CD14-positive monocyte (primary cell): ENCODE measurements at regions not wholly inside any gene's neighbourhood (a gene's known extent, or its start where the extent isn't known, plus 50 kb on each side); places are given as distances from the start of the nearest gene placed in this dataset.

Source experiments
- DNase-seq, 3 donors: peaks; one replicate each; pipeline ENCODE4 v3.0.0-alpha.2; 2011 to 2022
- H2AFZ ChIP-seq: 2 replicates; pipeline ENCODE4 v1.6.0; 2012; ENCODE audit warnings: mild to moderate bottlenecking, low read depth, low read length, inconsistent platforms; ENCODE audit not compliant: insufficient read depth, poor library complexity, severe bottlenecking
- H3K27ac ChIP-seq, 2 donors: 1 replicate in 1 of 2; 2 replicates in 1 of 2; pipeline ENCODE4 v1.5.1; 2012 to 2013; ENCODE audit warnings: low read length in 2 of 2, control low read depth in 1 of 2, inconsistent platforms in 1 of 2, low read depth in 1 of 2, mild to moderate bottlenecking in 1 of 2
- H3K27me3 ChIP-seq, 2 donors: one replicate each; pipeline versions ENCODE4 v1.6.0 to v1.6.1; 2011 to 2013; ENCODE audit warnings: low read length in 2 of 2; ENCODE audit not compliant: control insufficient read depth in 2 of 2, insufficient read depth in 2 of 2
- H3K36me3 ChIP-seq, 2 donors: replicated peaks in 1 of 2; 1 replicate in 1 of 2; 2 replicates in 1 of 2; pipeline versions ENCODE4 v1.5.1 to v1.6.1; 2012 to 2013; ENCODE audit warnings: low read length in 2 of 2, control low read depth in 1 of 2, inconsistent platforms in 1 of 2, mild to moderate bottlenecking in 1 of 2; ENCODE audit not compliant: insufficient read depth in 2 of 2, control insufficient read depth in 1 of 2
- H3K4me1 ChIP-seq, 2 donors: 1 replicate in 1 of 2; 2 replicates in 1 of 2; pipeline versions ENCODE4 v1.5.1 to v1.6.1; 2012 to 2013; ENCODE audit warnings: low read length in 2 of 2, control low read depth in 1 of 2, inconsistent platforms in 1 of 2, mild to moderate bottlenecking in 1 of 2, moderate library complexity in 1 of 2; ENCODE audit not compliant: insufficient read depth in 2 of 2, control insufficient read depth in 1 of 2
- H3K4me2 ChIP-seq: replicated peaks from 2 replicates; pipeline ENCODE3; 2012; ENCODE audit warnings: low read length, moderate library complexity, mild to moderate bottlenecking; ENCODE audit not compliant: poor library complexity, severe bottlenecking; ENCODE audit errors: extremely low read depth
- H3K4me3 ChIP-seq, 3 experiments: fragments of 200-600 bp in 1 of 3; sonication (generic) in 1 of 3; replicated peaks in 1 of 3; 1 replicate in 2 of 3; 2 replicates in 1 of 3; pipeline ENCODE4 v1.5.1; 2011 to 2013; ENCODE audit warnings: low read length in 3 of 3, mild to moderate bottlenecking in 3 of 3, control low read depth in 2 of 3, low read depth in 2 of 3, inconsistent platforms in 1 of 3, moderate library complexity in 1 of 3
- H3K79me2 ChIP-seq: 2 replicates; pipeline ENCODE4 v1.6.0; 2012; ENCODE audit warnings: mild to moderate bottlenecking, control low read depth, inconsistent platforms, low read length, moderate library complexity; ENCODE audit not compliant: insufficient read depth
- H3K9ac ChIP-seq: 2 replicates; pipeline ENCODE4 v1.6.0; 2017; ENCODE audit warnings: low read length, mild to moderate bottlenecking; ENCODE audit not compliant: insufficient read depth, poor library complexity, severe bottlenecking
- H3K9me3 ChIP-seq, 2 donors: replicated peaks in 1 of 2; 1 replicate in 1 of 2; 2 replicates in 1 of 2; pipeline versions ENCODE4 v1.5.1 to v1.6.1; 2012 to 2013; ENCODE audit warnings: low read length in 2 of 2, control low read depth in 1 of 2; ENCODE audit not compliant: control insufficient read depth in 1 of 2, insufficient read depth in 1 of 2
- H4K20me1 ChIP-seq: 2 replicates; pipeline ENCODE4 v1.6.0; 2012; ENCODE audit warnings: mild to moderate bottlenecking, low read length, control low read depth, moderate library complexity; ENCODE audit not compliant: insufficient read depth
- H3K27ac Mint-ChIP-seq, 7 donors: one replicate each; pipeline ENCODE4 v1.8.0; 2020; ENCODE audit warnings: mild to moderate bottlenecking in 7 of 7, mixed read lengths in 7 of 7, moderate library complexity in 6 of 7, inconsistent platforms in 2 of 7
- H3K27me3 Mint-ChIP-seq, 3 donors: one replicate each; pipeline ENCODE4 v1.8.0; 2021 to 2022; ENCODE audit warnings: low read depth in 3 of 3, mild to moderate bottlenecking in 3 of 3, mixed read lengths in 3 of 3, moderate library complexity in 3 of 3, inconsistent platforms in 1 of 3
- H3K36me3 Mint-ChIP-seq, 2 donors: one replicate each; pipeline ENCODE4 v1.8.0; 2020; ENCODE audit warnings: mixed read lengths in 2 of 2, inconsistent platforms in 1 of 2, mild to moderate bottlenecking in 1 of 2
- H3K4me1 Mint-ChIP-seq: one replicate; pipeline ENCODE4 v1.8.0; 2020; ENCODE audit warnings: mild to moderate bottlenecking, mixed read lengths
- H3K4me3 Mint-ChIP-seq, 2 donors: one replicate each; pipeline ENCODE4 v1.8.0; 2020; ENCODE audit warnings: mild to moderate bottlenecking in 2 of 2, mixed read lengths in 2 of 2, moderate library complexity in 1 of 2
- H3K9me3 Mint-ChIP-seq, 7 donors: one replicate each; pipeline ENCODE4 v1.8.0; 2020 to 2022; ENCODE audit warnings: mixed read lengths in 7 of 7, mild to moderate bottlenecking in 6 of 7, moderate library complexity in 6 of 7, inconsistent platforms in 2 of 7
- CTCF ChIP-seq: fragments of 200-600 bp; IDR thresholded peaks from one replicate; pipeline ENCODE4 v1.8.0; 2022; ENCODE audit warnings: antibody characterized with exemption, mild to moderate bottlenecking
- WGBS: methylation state at CpG from one replicate; pipeline ENCODE4 v1.1.5; 2013; ENCODE audit warnings: missing lambda C conversion rate; ENCODE audit not compliant: insufficient coverage; 5-methylcytosine and 5-hydroxymethylcytosine counted together
- intact Hi-C, 2 donors: fragments of 100-400 bp; cut with micrococcal nuclease; formaldehyde crosslinking; loops; one replicate each; pipeline versions ENCODE4 v1.15.0 to v1.15.1; 2023

GRCh38 chr13:59000770-59001169 lies 1163.0 kb downstream of the DIAPH3 start:
- intact Hi-C loops = no loop called here
- H3K4me1 ChIP-seq = no peaks in the 10 kb centered on the region
- H3K79me2 ChIP-seq = no peaks in the 10 kb centered on the region
- H3K4me3 ChIP-seq = no peak overlapping the region
- H3K27me3 ChIP-seq = no peaks in the 10 kb centered on the region
- no peak for TF ChIP-seq CTCF
- Mint-ChIP-seq H3K36me3 (no peaks in the 10 kb centered on the region), H3K27me3 (peaks cover 0 to 3% (median 1%) of the 10 kb centered on the region in 3 donors), H3K9me3 (peaks cover 0 to 7% (median 2%) of the 10 kb centered on the region in 7 donors), H3K4me1 (no peaks in the 10 kb centered on the region), H3K4me3 (no peak overlapping the region), H3K27ac (no peak overlapping the region)
- no peak overlapping the region for H3K4me2 ChIP-seq
- H3K9ac ChIP-seq = no peak overlapping the region
- no peak overlapping the region for H3K27ac ChIP-seq
- no peaks in the 10 kb centered on the region for H3K9me3 ChIP-seq
- H3K36me3 ChIP-seq = no peaks in the 10 kb centered on the region
- H4K20me1 ChIP-seq = no peaks in the 10 kb centered on the region
- no peak for DNase-seq
- no peak overlapping the region for H2AFZ ChIP-seq

GRCh38 chr13:59012731-59013130 lies 1151.0 kb downstream of the DIAPH3 start:
- Mint-ChIP-seq H3K27ac (no peak overlapping the region), H3K27me3 (no peaks in the 10 kb centered on the region), H3K4me3 (no peak overlapping the region), H3K4me1 (no peaks in the 10 kb centered on the region), H3K36me3 (no peaks in the 10 kb centered on the region), H3K9me3 (peaks cover 2 to 10% (median 4%) of the 10 kb centered on the region in 7 donors)
- H3K4me3 ChIP-seq = no peak overlapping the region
- no peaks in the 10 kb centered on the region for H3K79me2 ChIP-seq
- H3K27me3 ChIP-seq = no peaks in the 10 kb centered on the region
- no peak for DNase-seq
- intact Hi-C loops = no loop called here
- no peak overlapping the region for H2AFZ ChIP-seq
- WGBS = 89% methylated on average over 8 of the region's 11 CpGs
- peaks cover 4 to 5% of the 10 kb centered on the region in 2 donors for H3K9me3 ChIP-seq
- no peak overlapping the region for H3K27ac ChIP-seq
- H3K4me1 ChIP-seq = no peaks in the 10 kb centered on the region
- no peaks in the 10 kb centered on the region for H3K36me3 ChIP-seq
- no peaks in the 10 kb centered on the region for H4K20me1 ChIP-seq
- H3K4me2 ChIP-seq = no peak overlapping the region
- H3K9ac ChIP-seq = no peak overlapping the region
- no peak for TF ChIP-seq CTCF
